Cardiac fibroblast (primary cell): ENCODE measurements at regions not wholly inside any gene's neighbourhood (a gene's known extent, or its start where the extent isn't known, plus 50 kb on each side); places are given as distances from the start of the nearest gene placed in this dataset.

Source experiments
- DNase-seq, 2 donors: peaks; one replicate each; pipeline versions ENCODE4 v3.0.0 to v3.0.0-alpha.2; 2010; ENCODE audit warnings: low read depth in 2 of 2
- H3K4me3 ChIP-seq, 2 donors: replicated peaks in 1 of 2; 1 replicate in 1 of 2; 2 replicates in 1 of 2; pipeline ENCODE4 v1.5.1; 2011; ENCODE audit warnings: low read depth in 2 of 2, low read length in 2 of 2, mild to moderate bottlenecking in 2 of 2, moderate library complexity in 1 of 2
- TF ChIP-seq, protein P1 (sequence below): IDR thresholded peaks from one replicate; pipeline ENCODE4 v1.5.1; 2011; ENCODE audit warnings: low read depth, mild to moderate bottlenecking, low read length, inconsistent platforms

DNA sequence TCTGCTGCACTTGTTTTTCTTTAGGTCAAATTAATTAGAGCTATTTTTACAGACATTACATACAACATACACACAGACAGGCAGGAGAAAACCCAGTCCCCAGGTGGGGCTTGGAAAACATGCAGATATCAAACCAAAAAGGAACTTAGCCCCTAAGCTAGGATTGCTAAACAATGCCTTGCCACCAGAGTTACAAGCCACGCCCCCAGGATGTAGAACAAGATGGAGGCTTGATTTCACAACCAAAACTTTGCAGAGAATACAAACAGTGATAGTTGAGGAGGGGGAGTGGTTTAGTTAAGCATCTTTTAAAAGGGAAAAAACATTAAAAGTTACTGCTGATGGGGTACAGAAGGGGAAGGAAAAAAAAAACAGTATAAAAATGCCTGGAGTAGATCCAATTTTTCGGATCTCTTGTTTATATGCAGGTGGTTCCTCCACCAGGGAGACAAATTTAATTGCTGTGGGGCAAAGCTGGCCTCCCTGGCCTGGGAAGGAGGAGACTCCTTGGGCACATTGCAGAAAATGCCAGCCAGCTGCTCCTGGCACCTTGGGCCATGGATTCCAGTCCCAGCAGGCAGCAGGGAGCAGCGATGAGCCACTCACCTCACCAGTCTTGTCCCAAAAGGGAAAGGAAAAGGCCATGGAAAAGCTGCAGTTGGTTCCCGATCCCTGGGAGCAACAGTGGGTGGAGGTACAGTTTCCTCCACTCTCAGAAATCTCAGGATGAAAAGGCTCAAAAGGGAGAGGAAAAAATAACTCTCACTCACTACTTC, 348.4 kb upstream of the REG3G start:
- TF ChIP-seq, protein P1, sequence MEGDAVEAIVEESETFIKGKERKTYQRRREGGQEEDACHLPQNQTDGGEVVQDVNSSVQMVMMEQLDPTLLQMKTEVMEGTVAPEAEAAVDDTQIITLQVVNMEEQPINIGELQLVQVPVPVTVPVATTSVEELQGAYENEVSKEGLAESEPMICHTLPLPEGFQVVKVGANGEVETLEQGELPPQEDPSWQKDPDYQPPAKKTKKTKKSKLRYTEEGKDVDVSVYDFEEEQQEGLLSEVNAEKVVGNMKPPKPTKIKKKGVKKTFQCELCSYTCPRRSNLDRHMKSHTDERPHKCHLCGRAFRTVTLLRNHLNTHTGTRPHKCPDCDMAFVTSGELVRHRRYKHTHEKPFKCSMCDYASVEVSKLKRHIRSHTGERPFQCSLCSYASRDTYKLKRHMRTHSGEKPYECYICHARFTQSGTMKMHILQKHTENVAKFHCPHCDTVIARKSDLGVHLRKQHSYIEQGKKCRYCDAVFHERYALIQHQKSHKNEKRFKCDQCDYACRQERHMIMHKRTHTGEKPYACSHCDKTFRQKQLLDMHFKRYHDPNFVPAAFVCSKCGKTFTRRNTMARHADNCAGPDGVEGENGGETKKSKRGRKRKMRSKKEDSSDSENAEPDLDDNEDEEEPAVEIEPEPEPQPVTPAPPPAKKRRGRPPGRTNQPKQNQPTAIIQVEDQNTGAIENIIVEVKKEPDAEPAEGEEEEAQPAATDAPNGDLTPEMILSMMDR: no peak
- DNase-seq: no peak
- H3K4me3 ChIP-seq: no peak overlapping the region

DNA sequence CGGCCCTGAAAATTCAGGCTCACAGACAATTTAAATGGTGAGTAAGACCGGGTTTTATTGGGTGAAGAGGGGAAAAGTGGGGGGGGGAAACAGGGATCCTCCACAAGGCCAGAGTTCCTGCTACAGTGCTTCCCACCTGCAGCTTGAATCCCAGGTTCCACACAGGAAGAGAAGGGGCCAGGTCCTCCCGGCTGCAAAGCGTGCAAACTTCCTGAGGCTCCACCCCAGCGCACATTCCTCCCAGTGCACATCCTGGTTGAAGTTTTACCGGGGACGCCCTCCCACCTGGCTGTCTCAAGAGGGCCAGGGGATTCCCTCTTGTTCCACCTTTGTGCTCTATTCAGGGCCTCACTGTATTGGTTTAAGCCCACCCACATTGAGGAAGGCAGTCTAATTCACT, 347.7 kb upstream of the REG3G start:
- TF ChIP-seq, protein P1: no peak
- DNase-seq: no peak
- no peak overlapping the region for H3K4me3 ChIP-seq

DNA sequence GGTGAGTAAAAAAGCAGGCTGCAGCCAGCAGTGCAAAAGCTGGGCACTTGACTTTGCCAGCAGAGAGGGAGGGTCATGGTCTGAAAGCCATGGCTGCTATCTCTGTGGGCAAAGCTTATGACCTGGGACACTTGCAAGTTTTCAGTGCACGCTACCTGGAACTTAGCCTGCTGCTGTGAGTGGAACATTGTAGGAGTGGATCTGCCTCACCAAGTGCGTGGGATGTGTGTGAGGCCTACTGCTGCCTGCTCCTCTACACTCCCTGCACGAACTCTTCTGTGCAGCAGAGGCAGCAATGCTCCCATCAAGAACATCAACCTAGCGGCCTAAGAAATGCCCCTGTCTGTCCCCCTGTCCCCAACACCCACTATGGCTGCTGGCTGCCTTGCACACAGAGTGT, 344.1 kb upstream of the REG3G start:
- TF ChIP-seq, protein P1: no peak
- no peak for DNase-seq

DNA sequence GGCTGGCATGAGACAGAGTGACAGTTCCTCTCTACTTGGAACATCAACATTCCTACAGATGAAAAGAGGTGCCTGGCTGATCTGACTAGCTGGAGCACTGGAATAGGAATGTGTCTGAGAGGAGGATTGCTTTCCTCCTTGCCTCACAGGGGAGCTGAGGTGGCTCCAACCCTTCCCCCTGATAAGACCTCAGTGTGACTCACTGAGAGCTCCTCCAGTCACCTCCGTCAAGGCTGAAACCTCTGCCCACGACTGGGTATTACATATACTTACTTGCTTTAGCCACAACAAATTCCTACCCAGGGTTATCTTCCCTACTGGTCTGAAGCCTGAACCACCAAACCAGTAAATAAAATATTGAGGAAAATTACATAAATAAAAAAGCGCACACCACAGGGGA, 342.7 kb upstream of the REG3G start:
- TF ChIP-seq, protein P1: no peak
- DNase-seq: no peak
- no peak overlapping the region for H3K4me3 ChIP-seq

More for the DNA sequence above, 344.1 kb upstream of the REG3G start:
- H3K4me3 ChIP-seq: no peak overlapping the region

DNA sequence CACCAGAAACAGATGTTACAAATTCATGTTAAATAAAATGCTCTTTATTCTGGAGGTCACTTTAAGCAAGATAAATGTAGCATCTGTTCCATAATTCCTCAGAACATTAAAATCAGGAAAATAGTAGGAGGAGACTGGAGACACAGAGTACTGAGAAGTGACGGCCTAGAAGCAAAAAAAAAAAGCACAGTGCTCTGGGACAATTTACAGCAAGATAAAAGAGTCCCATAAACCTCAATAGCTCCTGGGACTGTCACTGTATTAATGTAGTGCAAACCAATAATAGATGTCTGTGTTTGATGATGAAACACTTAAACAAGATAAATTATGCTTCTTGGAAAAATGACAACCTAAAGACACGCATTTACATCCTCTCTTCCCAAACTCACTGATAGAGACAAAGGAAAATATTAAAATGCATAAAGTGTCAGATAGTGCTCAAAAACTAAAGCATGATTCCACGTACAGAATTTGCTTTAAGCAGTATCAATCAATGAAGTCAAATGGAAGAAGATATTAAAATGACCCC, 338.8 kb upstream of the REG3G start:
- H3K4me3 ChIP-seq: no peak overlapping the region
- no peak for DNase-seq
- TF ChIP-seq, protein P1: no peak

DNA sequence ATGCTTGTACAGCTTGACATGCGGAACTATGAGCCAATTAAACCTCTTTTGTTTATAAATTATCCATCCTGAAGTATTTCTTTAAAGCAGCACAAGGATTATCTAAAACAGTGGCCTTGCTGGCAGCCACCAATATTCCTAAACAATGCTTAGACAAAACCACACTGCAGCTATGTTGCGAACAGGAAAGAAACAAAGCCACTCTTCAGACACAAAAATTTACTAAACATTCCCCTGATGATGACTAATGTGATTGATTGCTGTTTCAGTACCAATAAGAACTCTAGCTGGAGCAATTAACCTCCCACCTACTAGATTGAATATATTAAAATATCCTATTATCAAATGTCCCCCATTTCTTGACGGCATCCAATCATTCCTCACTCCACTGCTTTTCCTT, 325.8 kb upstream of the REG3G start:
- DNase-seq: no peak
- TF ChIP-seq, protein P1: no peak

More for the DNA sequence above, 325.8 kb upstream of the REG3G start:
- no peak overlapping the region for H3K4me3 ChIP-seq
